H4 (cell line): ENCODE measurements at regions not wholly inside any gene's neighbourhood (a gene's known extent, or its start where the extent isn't known, plus 50 kb on each side); places are given as distances from the start of the nearest gene placed in this dataset.

Experiments
- DNase-seq: peaks from one replicate; pipeline ENCODE4 v3.0.0-alpha.2; 2015; ENCODE audit warnings: low spot score

GRCh38 chr3:82940124-82940523, 1178.7 kb upstream of the GBE1 start:
- DNase-seq: no peak

DNA sequence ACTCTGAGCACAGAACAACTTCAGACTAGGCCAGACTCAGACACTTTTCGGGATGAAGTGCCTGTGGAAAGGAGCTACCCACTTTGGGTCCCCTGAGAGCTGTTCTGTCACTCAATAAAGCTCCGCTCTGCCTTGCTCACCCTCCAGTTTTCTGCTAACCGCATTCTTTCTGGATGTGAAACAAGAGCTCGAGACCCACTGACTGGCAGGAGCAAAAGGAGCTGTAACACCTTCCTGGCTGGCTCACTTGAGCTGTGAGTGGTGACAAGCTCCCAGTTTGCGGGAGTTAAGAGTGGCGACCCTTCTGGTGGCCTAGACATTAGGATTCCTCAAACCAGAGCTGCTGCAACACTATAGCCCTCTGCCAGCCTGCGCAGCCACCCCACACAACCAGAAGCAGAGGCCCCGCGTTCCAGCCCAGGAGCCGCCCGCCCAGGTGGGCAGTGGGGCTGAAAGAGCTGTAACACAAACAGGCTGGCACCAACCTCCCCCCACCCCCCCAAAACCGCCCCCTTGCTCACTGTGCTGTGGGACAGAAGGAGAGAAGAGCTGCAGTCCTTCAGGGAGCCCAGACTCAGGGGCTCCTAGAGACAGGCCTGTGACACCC, 1178.1 kb upstream of the GBE1 start:
- DNase-seq: no peak

DNA sequence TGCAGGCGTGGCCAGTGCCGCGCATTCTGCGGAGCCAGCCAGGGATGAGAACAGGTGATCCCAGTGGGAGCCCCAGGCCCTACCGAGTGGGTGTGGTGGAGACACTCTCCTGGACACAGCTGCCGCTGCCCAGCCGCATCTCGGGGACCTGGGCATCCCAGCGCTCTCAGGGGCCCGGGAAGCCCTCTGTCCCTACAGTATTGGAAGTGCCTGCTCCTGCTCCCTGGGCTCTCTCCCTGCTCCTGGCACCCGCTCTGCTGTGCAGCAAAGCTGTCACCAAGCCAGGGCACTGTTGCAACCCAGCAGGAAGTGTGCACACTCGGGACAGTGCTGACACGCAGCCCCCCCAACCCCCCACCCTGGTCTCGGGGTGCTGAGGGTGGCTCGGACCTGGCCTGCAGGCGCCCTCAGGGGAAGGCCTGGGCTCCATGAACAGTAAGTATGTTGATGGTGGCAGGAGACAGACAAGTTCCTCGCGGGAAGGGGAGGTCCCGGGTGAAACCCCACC, 1177.4 kb upstream of the GBE1 start:
- DNase-seq: no peak

DNA sequence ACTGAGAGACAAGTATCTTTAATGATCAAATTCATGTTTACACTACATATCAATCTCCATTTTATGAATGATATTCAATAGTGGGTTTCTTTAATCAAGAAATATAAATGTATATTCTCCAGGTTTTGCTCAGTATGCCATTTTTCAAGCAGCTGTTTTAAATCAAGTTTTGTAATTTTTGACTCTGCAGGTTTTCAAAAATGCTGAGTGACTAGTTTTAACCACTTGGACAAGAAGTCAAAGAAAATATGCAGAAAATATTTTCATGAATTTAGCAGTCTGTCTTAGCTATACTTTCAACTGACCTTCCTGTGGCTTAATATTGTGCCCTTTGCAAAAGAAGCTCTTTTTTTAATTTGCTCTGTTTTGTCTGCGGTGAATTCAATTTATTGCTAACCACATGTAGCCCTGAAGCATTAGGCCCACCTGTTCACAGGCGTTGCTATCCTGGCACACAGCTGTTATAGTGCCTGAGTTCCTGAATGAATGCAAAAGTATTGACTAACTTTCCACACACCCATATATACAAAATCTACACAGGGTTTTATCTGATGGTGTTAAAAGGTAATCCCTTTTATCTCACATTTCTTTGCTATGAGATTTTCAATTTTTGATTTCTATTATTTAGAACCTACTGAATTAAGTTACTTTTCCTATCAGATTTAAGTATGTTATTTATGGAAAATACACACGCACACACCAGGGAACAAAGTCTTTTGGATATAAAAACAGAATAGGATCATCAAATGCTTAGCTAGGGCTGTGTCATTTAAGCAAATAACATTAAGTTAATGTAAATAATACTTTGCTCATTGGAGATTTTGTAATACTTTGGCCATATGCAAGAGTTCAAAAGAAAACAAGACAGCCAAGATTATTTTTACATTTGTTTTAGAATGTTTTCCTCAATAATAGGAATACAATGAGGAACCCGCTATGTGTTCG, 1166.1 kb upstream of the GBE1 start:
- no peak for DNase-seq

DNA sequence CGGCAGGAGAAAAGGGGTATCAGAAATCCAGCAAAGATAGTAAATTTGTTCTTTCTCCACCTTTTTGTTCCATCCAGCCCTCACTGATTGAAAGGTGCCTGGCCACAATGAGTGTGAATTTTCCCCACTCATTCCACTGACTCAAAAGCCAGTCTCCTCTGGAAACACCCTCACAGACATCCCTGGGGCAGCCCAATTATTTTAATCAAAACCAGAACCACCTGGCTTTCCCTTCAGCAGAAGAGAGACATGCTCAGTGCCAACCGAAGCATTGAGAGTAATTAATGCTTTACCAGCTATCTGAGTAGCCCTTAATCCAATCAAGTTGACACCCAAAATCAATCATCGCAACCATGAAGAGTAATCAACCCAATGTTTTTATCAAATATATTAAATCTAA, 1129.6 kb upstream of the GBE1 start:
- no peak for DNase-seq

GRCh38 chr3:82883072-82883471, 1121.6 kb upstream of the GBE1 start:
- no peak for DNase-seq

GRCh38 chr3:82875401-82875800, 1114.0 kb upstream of the GBE1 start:
- no peak for DNase-seq

DNA sequence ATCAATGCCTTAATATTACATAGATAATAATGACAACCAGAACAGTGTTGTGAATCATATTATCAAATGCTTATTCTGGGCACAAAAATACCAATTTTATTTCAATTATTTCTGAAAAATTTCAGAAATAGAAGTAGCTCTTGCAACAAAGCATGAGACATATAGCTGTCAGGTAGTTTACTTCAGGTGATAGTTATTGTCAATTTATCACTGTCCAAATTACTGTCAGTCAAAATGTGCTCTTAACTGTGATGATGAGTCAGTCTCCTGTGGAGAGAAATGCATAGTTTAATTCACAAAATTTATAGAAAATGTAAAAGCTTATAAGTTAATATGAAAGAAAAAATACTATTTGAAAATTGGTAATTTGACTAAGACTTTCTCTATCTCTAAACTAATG, 1078.4 kb upstream of the GBE1 start:
- no peak for DNase-seq

DNA sequence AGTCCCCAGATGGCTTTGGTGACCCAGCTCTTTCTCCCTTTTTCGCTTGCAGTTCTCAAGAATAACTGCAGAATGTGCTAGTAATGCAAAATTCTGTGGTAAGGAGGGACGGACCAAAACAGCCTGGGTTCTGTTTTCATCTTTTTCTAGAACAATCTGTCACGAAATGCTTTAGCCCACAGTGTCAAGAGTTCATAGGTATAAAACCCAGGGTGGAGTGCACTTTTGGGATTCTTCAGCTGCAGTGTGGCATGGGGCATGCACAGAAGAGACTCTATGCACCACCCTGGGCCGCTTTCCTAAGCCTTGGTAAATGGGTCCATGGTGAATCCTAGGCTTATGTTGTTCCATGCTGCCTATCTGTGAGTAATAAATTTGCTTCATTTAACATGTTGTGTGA, 1072.7 kb upstream of the GBE1 start:
- DNase-seq: no peak

GRCh38 chr3:82824491-82824890, 1063.0 kb upstream of the GBE1 start:
- DNase-seq: peak; percentile 4

DNA sequence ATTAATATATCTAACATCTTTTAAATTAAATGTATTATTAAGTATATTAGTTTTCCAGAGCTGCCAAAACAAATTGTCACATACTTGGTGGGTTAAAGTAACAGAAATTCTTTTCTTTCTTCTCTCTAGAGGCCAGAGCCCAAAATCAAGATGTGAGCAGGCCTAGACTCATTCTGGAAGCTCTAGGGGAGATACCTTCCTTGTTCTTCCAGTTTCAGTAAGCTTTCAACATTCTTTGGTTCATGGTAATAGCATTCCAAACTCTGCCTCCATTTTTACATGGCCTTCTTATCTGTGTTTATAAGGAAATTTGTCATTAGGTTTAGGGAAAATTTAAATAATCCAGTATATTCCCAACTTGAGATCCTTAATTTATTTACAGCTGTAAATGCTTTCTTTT, 1054.6 kb upstream of the GBE1 start:
- no peak for DNase-seq

- DNase-seq: no peak
Measured at GRCh38 chr3:82815417-82816058, 1054.1 kb upstream of the GBE1 start.

GRCh38 chr3:82814660-82815059, 1053.2 kb upstream of the GBE1 start:
- DNase-seq: no peak

- no peak for DNase-seq
Measured at GRCh38 chr3:82807781-82808180, 1046.3 kb upstream of the GBE1 start.

DNA sequence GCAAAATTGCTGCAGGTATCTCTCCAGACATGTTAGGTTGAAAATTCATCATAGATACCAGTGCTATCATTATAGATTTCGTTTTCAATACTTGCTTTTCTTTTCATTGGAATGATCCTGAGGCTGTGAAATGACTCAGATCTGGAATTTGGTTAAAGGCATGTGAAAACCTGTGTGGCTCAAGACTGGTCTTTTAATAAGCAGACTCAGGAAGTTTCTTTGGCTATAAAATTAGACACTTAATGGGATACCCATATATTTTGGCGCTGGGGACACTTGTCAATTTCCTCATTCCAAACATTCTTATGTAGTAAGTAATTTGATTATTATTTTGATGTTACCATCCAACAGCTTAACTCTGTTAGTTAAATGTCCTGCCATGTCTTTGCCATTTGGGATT, 1041.1 kb upstream of the GBE1 start:
- no peak for DNase-seq

GRCh38 chr3:82800248-82800647, 1038.8 kb upstream of the GBE1 start:
- DNase-seq: no peak

DNA sequence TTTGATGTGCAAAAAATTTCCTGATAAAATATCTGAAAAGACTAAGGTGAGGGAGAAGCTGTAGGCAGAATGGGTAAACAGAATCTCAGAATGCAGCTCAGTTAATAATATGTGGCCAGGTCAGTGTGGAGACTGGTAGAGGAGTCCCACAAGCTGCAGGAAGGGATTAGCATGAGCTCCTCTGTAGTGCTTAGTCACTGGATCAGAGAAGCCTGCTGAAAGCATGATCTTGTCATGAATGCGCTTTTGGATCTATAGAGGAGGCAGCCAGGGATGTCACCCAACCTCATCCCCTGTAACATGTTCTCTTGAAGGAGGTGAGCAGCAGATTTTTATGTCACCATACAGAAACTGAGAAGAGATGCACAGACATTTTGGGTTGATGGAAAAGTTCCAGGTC, 1035.3 kb upstream of the GBE1 start:
- no peak for DNase-seq

DNA sequence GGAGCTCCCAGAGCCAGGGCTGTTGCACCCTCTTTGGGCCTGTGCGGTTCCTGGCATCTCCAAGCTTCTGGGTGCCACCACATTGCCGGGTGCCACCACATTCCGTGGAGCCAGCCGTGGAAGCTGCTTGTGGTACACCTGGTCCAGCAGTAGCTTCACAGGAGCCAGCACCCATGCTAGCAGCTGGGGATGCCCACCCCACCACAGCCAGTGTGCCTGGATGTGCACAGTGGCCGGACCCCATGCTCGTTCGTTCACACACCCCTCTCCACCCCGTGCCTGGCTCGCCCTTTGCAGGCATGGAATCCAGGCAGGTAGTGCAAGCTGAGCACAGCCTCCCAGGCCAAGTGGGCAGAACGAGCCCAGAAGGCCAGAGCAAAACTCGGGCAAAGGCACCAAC, 1029.8 kb upstream of the GBE1 start:
- no peak for DNase-seq

- DNase-seq: no peak
Measured at GRCh38 chr3:82790307-82791097, 1029.1 kb upstream of the GBE1 start.

DNA sequence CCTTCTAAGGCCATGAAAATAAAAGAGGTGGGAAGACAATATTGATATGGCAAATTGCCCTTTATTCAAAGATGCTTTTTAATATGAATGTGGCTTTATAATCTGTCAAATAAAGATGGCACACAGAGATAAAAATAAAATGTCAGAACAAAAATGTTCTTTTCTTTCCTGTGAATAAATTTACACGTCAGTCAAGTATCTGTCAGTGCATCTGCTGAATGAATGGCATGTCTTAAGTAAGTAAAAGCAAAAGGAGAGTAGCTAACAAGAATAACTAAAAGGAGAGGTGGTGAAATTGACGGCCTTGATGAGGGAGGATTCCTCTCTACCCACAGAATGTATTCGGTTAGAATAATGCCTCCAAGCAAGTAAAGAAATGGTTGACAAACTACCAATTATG, 1021.7 kb upstream of the GBE1 start:
- no peak for DNase-seq

DNA sequence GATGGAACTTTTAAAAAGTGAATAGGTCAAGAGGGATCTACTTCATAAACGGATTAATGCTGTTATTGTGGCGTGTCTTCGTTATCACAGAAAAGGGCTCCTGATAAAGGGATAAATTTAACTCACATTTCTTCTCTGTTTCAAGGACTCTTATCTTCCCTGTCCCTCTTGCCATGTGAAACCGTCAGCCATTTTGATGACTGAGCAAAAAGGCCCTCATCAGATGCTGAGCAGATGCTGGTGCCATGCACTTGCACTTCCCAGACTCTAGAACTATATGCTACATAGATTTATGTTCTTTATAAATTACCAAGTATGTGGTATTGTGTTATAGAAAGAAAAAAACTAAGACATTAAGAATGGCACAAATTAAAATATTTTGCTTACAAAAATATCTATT, 1011.8 kb upstream of the GBE1 start:
- DNase-seq: no peak

DNA sequence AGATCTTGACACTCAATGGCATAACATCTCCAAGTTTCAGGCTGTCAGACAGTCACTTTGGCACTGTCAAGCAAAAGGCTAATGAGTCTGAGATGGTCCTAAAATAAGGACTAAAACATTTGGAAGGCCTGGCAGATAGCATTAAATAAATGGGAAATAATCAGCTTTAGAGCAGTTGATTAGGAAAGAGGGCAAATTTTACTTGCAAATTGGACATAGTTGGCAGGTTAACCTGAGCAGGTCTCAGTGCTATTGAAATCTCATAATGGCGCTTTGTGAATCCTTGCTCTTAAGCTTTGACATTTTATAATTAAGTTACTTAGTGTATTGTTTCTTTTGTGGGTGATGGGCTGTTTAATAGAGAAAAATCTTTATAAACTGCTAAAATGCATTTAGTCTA, 1003.1 kb upstream of the GBE1 start:
- no peak for DNase-seq
